Left colon (tissue), 2 donors: ENCODE measurements at regions not wholly inside any gene's neighbourhood (a gene's known extent, or its start where the extent isn't known, plus 50 kb on each side); places are given as distances from the start of the nearest gene placed in this dataset.
A peak's percentile ranks its signal among the peaks of the same experiment; 100 is the strongest.

Experiments
- ATAC-seq: fragments of 200-7000 bp; cut with Tn5 transposase; one replicate; pipeline ENCODE4 v1.9.1; 2020; ENCODE audit warnings: mild to moderate bottlenecking, moderate library complexity
- DNase-seq, 2 donors: peaks; one replicate each; pipeline ENCODE4 v3.0.0-alpha.2; 2020
- intact Hi-C, 2 donors: fragments of 100-400 bp; cut with DNase I in 1 of 2; cut with micrococcal nuclease in 1 of 2; formaldehyde crosslinking; loops; one replicate each; pipeline versions ENCODE4 v1.11.2 to v1.14.0; 2022; cut with DNase I, micrococcal nuclease
- donor health status: DM: no; HTN: no; CAD: no.
- donor health status: DM: yes; HTN: yes; CAD: no.

DNA sequence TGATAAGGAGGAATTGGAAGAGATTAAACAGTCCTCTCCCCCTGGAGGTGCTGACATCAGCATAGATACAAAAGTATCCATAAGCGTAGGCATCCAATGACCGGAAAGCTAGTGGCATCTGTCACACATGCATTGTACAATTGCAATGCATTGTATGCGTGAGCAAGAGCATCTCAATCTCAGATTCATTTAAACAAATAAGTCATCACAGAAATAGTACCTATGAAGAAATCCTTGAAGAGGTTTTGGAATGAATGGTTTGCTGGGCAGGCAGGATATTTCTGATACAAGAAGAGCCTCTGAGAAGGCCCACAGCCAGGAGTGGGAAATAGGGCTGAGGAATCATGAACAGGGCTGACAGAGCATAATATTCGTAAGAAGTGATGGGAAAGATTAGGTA, 88.9 kb upstream of the ABCD3 start:
- intact Hi-C loops: loop anchor here in 1 of 2 donors (10.0 kb wide), 1 partner anchor 84 kb away; no protein-coding TSS in a partner anchor
- DNase-seq (no peak), ATAC-seq (no peak)

DNA sequence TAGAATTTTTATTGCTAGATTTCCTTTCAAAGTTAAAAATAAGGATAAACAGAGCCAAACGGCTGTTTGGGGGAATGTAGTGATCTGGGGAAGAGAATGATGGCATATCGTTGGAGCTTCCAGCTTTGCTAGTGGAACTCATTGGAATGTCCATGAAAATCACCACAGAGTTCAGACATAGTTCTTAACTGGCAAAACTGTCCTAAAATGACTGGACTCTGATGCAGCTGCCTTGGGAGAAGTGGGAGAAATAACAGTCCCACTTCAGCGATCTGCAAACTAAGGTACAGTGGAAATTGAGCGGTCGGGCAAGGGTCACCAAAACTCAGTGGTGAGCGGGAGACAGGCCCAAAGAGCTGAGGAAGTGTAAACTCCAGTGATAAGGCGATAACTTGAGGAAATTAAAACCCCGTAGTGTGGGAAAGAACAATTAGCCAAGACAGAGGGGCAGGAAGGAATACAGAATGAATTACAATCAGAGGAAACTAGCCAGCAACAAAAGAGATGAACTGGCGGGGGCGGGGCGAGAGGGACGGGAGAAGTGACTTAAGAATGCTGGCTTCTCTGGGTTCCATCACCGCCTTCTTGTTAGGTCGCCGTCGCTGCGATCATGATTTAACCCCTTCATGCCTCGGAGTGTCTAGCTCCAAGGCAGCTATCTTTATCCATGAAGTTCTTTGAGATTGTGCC, 89.8 kb upstream of the ARHGAP29 start:
- intact Hi-C loops: loop anchor here in 1 of 2 donors (10.0 kb wide), 1 partner anchor 82 kb away; no protein-coding TSS in a partner anchor

DNA sequence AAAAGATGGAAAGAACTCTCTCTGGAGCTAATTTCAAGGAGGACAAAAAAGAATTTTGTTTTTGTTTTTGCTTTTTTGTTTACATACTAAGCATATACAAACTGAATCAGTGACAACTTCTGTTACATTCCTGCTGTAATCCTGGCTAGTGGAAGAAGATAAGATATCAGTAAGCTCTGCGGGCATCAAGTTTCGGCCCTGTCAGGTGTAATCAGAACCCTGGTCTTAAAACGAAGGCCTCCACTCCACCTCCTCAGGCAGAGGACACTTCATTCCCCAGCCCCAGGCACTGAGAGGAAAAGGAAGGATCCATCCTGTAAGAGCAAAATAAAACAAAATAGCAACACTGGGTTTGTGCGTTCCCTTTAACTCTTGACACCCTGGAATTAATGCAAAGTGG, 88.9 kb upstream of the ARHGAP29 start:
- intact Hi-C loops: loop anchor here in 1 of 2 donors (10.0 kb wide), 1 partner anchor 82 kb away; no protein-coding TSS in a partner anchor
- ATAC-seq: no peak

More for the DNA sequence above, 89.8 kb upstream of the ARHGAP29 start:
- ATAC-seq (no peak), DNase-seq (peak in 1 of 2 donors; percentile 18)

DNA sequence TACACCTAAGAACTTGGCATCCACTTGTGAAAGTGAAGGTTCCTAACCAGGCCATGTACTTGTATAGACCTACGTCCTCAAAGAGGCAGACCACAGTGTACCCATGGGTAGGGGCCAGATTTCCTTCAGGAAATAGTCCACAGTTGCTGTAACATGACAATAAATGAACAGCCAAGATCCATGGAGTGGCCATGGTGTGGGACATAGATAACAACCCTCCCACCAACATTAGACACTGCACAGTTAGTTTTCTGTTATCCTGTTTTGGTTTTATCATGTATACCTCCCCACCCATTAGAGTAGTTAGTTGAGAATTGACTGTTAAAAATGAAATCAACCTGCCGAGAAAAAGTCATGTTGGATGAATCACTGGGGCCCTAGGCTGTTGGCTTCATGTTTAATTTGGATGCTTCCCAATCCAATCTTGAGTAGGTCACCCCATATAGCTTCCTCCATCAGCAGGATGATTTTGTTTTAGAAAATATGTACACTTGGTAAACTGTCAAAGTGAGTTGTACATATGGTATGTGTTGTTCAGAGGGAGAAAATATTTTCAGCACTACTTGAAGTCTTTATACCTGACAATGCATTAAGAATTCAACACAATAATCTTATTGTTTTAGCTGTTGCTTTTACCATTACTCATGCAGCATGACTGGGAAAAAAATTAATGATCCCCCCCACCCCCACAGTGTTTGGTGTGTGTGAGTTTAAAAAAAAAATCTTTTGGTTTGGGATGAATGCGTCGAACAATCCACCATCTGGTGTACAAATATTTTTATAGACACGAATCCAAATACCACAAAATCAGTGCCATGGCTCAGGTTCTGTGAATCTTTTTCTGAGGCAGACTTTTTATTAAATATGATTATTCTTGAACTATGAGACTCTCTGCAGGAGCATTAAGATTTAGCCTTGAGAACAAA, 88.3 kb upstream of the ARHGAP29 start:
- DNase-seq (no peak), ATAC-seq (no peak)
- intact Hi-C loops: loop anchor here in 1 of 2 donors (10.0 kb wide), 1 partner anchor 81 kb away; no protein-coding TSS in a partner anchor

More for the DNA sequence above, 88.9 kb upstream of the ARHGAP29 start:
- DNase-seq: no peak

DNA sequence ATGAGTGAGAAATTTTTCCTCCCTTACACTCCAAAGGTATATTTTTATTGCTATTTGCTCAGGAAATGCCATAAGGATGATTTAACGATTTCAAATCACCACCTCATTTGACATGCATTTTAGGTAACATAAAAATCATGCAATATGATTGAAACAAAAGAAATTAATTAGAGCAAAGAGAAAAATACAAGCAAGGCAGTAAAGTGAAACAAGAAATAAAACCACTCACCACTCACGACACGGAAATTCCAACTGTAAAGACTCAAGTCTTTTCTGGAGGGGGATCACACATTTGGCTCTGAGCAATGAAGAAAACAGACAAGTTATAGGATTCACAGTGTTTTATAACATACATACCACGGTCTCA, 86.8 kb upstream of the ARHGAP29 start:
- DNase-seq (no peak), ATAC-seq (peak; percentile 70)
- intact Hi-C loops: loop anchor here in 1 of 2 donors (10.0 kb wide), 1 partner anchor 79 kb away; no protein-coding TSS in a partner anchor

DNA sequence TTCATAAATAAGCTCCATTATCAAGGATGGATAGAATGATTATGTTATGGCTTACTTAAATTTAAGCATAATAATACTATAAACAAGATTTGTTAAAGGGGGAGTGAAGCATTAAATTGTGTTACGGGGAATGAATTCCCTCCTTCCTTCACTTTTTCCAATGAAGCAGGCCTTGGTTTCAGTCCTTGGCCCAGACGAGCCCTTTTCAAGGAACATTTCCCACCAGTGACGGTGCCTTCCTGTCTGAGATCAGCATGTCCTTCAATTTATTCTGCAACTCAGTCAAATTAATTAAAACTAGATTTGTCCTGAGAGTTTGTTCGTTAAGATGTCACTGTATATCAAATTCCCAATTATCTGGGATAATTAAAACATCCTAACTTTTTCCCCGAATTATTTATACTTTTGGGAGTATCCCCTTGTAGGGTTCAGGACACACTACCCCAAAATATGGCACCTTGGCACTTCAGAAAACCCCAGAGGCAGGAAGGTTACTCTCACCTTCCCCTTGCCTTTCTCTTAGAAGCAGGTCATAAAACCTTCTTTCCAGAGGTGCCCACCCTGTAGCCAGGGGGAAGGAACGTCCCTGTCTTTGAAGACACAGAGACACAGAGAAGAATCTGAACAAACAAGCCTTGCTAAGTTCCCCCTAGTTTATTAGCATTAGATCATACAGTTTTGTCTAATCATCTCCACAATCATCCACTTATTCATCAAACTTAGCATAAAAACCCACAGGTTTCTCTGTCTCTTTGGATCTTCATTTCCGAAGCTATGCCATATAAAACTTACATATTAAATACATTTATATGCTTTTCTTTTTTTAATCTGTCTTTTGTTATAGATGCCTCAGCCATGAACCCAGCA, 86.2 kb upstream of the ARHGAP29 start:
- intact Hi-C loops: loop anchor here in 1 of 2 donors (10.0 kb wide), 1 partner anchor 79 kb away; no protein-coding TSS in a partner anchor
- DNase-seq: no peak
- ATAC-seq: no peak

DNA sequence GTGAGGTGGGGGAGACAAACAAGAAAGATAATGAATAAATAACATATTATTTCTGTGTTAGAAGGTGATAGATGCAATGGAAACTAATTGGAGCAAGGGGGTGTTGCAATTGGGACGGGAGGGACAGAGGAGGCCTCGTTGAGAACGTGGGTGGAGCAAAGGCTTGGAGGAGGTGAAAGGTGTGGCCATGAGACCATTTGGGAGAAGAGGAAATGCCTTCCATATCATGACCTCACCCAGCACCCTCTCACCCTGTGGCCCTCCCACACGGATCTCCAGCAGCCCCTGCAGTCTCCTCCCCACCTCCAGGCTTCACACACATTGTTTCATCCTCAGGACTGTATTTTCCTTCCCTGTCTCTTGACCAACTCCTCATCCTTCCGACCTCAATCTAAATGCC, 85.3 kb upstream of the ARHGAP29 start:
- intact Hi-C loops: loop anchor here in 1 of 2 donors (10.0 kb wide), 1 partner anchor 78 kb away; no protein-coding TSS in a partner anchor
- no peak for DNase-seq
- ATAC-seq: no peak

DNA sequence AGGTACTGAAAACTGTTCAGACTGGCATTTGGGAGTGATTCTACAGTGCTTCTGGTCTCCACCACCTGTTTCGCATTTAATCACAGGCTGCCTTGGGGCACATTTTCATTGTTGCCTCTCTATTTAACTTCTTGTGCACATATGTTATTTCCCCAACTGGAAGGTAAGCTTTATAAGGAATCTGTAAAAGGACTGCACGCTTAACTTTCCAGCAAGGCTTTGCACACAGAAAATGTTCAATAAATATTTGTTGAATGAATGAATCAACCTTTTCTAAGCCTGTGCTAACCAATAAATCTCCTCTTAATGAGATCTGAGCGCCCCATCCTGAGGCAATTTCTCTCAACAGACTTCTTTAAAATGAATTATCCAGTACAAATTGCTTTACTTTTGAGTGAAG, 84.3 kb upstream of the ARHGAP29 start:
- ATAC-seq (no peak), DNase-seq (no peak)
- intact Hi-C loops: loop anchor here in 1 of 2 donors (10.0 kb wide), 1 partner anchor 77 kb away; no protein-coding TSS in a partner anchor

DNA sequence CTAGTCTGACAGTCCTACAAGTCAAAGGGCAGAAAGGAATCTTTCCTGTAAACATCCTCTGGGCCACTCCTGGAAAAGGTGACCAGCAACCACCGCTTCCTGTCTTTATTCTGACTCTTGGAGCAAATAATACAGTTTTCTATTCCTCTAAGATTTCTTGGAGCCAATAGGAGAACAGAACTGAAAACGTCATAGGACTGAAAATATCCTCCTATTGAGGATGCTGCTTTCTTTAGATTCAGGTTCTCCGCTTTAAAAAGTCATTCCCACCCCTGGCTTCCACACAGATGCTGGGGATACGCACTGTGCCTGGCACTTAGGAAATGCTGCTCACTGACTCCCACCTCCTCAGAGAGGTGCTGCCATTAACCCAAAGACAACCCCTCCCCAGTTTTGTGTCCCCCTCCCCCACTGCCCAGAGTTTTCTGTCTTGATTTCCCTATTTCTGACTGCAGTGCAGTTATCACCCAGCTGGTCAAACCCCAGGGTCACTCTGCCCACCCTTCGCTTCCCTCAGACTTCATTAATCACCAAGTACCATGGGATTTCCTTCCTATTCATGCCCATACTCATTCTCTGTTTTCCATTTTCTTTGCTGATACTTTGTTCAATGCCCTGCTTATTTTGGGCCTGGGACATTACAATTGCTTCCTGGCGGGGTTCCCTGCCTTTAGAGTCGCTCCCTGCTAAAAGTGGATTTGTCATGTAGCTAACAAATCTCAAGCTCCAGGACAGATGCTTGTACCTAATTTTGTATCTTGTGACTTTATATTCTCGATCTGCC, 82.1 kb upstream of the ARHGAP29 start:
- no peak for DNase-seq
- intact Hi-C loops: loop anchor here in 1 of 2 donors (10.0 kb wide), 1 partner anchor 75 kb away; no protein-coding TSS in a partner anchor
- no peak for ATAC-seq

DNA sequence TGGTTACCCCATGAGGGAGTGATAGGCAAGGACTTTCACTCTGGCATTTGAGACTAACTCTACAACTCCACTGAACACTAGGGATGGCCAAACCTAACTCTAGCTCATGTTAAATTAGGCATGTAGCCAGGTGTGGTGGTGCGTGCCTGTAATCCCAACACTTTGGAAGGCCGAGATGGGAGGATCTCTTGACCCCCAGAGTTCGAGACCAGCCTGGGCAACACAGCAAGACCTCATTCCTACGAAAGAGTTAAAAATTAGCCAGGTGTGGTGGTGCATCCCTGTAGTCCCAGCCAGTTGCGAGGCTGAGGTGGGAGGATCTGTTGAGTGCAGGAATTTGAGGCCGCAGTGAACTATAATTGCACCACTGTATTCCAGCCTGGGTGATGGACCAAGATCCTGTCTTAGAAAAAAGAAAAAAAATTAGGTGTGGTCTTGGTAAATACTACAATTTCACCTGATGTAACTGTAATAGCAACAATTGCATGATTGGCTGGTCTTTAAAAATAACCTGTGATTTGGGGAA, 81.2 kb upstream of the ARHGAP29 start:
- intact Hi-C loops: no loop called here
- ATAC-seq (peak; percentile 49), DNase-seq (no peak)

DNA sequence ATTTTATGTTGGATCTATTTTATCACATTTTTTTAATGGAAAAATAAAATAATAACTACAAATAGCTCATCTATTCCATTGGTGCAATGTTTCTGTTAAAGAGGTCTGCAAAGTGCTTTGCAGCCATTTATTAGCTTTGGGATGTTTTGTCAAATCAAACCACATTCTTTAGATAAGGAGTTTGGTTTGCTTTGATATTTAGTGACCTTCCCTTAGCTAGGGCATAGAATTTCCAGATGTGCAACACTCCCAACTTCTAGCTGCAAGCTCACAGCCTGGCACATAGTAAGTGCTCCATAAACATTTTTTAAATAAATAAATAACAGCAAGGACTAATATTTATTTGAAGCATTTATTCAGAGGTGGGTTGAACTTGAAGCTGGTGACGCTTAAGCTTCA, 80.4 kb upstream of the ARHGAP29 start:
- intact Hi-C loops: no loop called here
- ATAC-seq (no peak), DNase-seq (no peak)

DNA sequence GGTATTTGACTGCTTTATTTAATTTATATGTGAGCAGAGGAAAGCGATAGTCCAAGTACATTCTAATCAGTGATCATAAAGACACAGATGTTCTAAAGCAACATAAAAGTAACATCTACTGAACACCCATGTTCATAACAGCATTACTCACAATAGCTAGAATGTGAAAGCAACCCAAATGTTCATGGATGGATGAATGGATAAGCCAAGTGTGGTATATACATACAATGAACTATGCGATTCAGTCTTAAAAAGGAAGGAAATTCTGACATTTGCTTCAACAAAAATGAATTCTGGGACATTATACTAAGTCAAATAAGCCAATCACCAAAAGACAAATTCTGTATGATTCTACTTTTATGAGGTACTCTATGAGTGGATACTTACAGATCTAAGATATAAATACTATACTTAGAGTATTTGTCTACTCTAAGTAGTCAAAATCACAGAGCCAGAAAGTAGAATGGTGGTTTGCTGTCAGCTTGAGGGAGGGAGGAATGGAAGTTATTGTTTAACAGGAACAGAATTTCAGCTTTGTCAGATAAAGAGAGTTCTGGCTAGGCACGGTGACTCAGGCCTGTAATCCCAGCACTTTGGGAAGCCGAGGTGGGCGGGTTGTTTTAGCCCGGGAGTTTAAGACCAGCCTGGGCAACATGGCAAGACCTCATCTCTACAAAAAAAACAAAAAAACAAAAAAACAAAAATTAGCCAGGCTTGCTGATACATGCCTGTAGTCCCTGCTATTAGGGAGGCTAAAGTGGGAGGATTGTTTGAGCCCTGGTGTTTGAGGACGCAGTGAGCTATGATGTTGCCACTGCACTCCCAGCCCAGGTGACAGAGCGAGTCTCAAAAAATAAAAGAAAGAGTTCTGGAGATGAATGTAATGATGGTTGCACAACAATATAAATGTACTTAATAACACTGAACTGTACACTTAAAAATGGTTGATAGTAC, 79.7 kb upstream of the ARHGAP29 start:
- no peak for DNase-seq
- ATAC-seq: no peak
- intact Hi-C loops: no loop called here

DNA sequence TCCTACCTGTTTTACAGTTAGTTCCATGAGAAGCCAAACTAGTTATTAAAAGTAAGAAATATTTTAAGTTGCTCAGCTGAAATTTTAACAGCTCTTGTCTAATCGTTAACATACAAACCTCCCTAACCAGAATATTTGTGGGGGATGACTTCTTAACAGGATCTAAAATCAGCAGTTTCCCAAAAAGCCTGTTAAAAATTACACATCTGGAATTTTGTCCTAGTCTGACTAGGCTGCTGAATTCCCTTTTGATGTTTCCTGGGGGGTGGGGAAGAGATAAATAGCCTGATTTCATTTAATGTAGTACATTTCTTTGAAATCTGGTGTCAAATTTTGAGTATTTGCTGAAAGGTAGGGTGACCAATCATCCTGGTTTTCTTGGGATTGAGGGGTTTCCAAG, 78.8 kb upstream of the ARHGAP29 start:
- DNase-seq: no peak
- no peak for ATAC-seq
- intact Hi-C loops: no loop called here

DNA sequence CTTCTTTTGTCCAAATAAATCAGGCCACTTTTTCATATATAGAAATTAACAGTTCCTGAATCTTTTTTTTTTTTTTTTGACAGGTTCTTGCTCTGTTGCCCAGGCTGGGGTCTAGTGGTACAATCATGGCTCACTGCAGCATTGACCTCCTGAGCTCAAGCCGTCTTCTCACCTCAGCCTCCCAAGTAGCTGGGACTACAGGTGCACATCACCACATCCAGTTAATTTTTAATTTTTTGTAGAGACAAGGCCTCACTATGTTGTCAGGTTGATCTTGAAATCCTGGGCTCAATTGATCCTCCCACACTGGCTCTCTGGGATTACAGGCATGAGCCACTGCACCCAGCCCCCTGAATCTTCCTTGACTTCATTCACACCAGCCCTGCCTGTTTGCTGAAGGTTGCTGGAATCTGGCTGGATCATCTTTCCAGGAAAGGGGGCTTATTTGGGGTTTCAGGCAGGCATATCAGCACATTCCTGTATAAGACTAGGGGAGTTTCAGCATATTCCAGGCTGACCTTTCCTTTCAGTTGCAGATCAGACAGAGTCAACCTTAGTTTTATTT, 78.2 kb upstream of the ARHGAP29 start:
- ATAC-seq (no peak), DNase-seq (no peak)
- intact Hi-C loops: no loop called here

DNA sequence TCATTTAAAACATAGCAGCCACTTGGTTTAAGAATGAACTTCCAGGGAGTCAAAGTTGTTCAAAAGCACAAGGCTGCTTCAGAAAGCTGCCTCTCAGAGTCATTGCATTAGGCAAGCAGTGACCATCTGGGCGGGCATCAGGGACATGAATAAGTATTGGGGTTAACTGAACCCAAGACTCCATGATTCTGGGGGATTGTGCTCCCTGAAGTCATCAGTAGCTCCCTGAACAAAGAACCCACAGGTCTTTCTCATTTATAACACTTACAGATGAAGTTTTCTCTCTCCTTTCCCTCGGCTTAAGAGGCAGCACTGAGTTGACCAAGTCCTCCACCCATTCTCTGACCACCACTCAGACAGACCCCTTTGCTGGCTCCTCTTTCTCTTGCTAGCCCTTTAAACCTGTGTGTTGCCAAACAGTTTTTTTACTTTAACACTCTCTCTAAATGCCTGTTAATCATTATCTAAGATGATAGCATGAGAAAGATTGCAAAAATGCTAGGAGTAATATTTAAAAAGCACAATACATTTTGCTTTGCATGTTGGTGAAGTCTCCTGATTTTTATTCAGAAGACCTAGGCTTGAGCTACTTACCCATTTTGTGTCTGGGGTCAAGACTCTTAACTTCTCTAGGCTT, 77.0 kb upstream of the ARHGAP29 start:
- intact Hi-C loops: no loop called here
- DNase-seq: no peak
- peak; percentile 70 for ATAC-seq
